Ramos (cell line): ENCODE measurements at regions not wholly inside any gene's neighbourhood (a gene's known extent, or its start where the extent isn't known, plus 50 kb on each side); places are given as distances from the start of the nearest gene placed in this dataset.
"Not testable (repeated sequence)": the region's sequence is repeated elsewhere in the genome, so short reads cannot be mapped to it uniquely, and the experiment has no call there.

Source experiments
- in situ Hi-C: fragments of 300-500 bp; cut with MboI; formaldehyde crosslinking; loops from one replicate; pipeline ENCODE4 v1.14.3; 2022; ENCODE audit warnings: low sequenced_read_pairs; ENCODE audit not compliant: unreplicated experiment

GRCh38 chr4:52472444-52472843, 186.7 kb downstream of the USP46 start:
- in situ Hi-C loops, result no loop called here

GRCh38 chr4:52477191-52477780, 181.8 kb downstream of the USP46 start:
- in situ Hi-C loops, result no loop called here

- in situ Hi-C loops, result no loop called here
These were observed 175.8 kb downstream of the USP46 start for GRCh38 chr4:52483186-52483890.

- in situ Hi-C loops, result no loop called here
These were observed 151.3 kb downstream of the USP46 start for GRCh38 chr4:52507774-52508173.

- in situ Hi-C loops, result no loop called here
These were observed 148.0 kb downstream of the USP46 start for GRCh38 chr4:52510939-52511565.

GRCh38 chr4:52511825-52512224, 147.3 kb downstream of the USP46 start:
- in situ Hi-C loops, result no loop called here

GRCh38 chr4:52512291-52512690, 146.8 kb downstream of the USP46 start:
- in situ Hi-C loops, result no loop called here

- in situ Hi-C loops, result not testable (repeated sequence)
These were observed 137.0 kb downstream of the USP46 start for GRCh38 chr4:52522093-52522492.

GRCh38 chr4:52529983-52530382, 129.1 kb downstream of the USP46 start:
- in situ Hi-C loops, result no loop called here

GRCh38 chr4:52535793-52536192, 123.3 kb downstream of the USP46 start:
- in situ Hi-C loops, result no loop called here
